ENCODE measurements at regions not wholly inside any gene's neighbourhood (a gene's known extent, or its start where the extent isn't known, plus 50 kb on each side); places are given as distances from the start of the nearest gene placed in this dataset.

GRCh38 chr12:97168804-97169203, 261.7 kb downstream of the NEDD1 start (continued):
- peak; percentile 95 for TF ChIP-seq ZNF532 (CRISPR knock-in tag; IDR thresholded peaks at IDR 0.05; ENCODE audit: borderline replicate concordance)
- no peak for TF ChIP-seq IRF1 (CRISPR knock-in tag; IDR thresholded peaks at IDR 0.05)
- no peak for TF ChIP-seq ATF2 (CRISPR knock-in tag; IDR thresholded peaks at IDR 0.05; ENCODE audit: borderline replicate concordance, low read depth)
- no peak for TF ChIP-seq RORB (CRISPR knock-in tag; IDR thresholded peaks at IDR 0.05)
- no peak for TF ChIP-seq FOXP4 (CRISPR knock-in tag; IDR thresholded peaks at IDR 0.05)
- TF ChIP-seq SMAD4 (CRISPR knock-in tag; IDR thresholded peaks at IDR 0.05): no peak
- no peak for TF ChIP-seq ZNF121 (CRISPR knock-in tag; IDR thresholded peaks at IDR 0.05)
- TF ChIP-seq TP53 (CRISPR knock-in tag; IDR thresholded peaks at IDR 0.05): no peak
- TF ChIP-seq KAT7 (CRISPR knock-in tag; IDR thresholded peaks at IDR 0.05; ENCODE audit: borderline replicate concordance): no peak
- TF ChIP-seq ZNF425 (CRISPR knock-in tag; conservative IDR thresholded peaks at IDR 0.05): peak; percentile 88
- no peak for TF ChIP-seq ZNF423 (CRISPR knock-in tag; IDR thresholded peaks at IDR 0.05)
- no peak for TF ChIP-seq FOXK1 (CRISPR knock-in tag; IDR thresholded peaks at IDR 0.05)
- TF ChIP-seq ZNF416 (CRISPR knock-in tag; IDR thresholded peaks at IDR 0.05): peak; percentile 94
- peak; percentile 93; the same call in 1 of the 2 replicates for TF ChIP-seq ERG (CRISPR knock-in tag; IDR thresholded peaks at IDR 0.05)
- no peak for TF ChIP-seq ETV6 (CRISPR knock-in tag; IDR thresholded peaks at IDR 0.05)
- peak; percentile 94 for TF ChIP-seq PRRX2 (CRISPR knock-in tag; IDR thresholded peaks at IDR 0.05)
- no peak for TF ChIP-seq GABPB1 (CRISPR knock-in tag; IDR thresholded peaks at IDR 0.05)
- TF ChIP-seq ZBTB43 (CRISPR knock-in tag; IDR thresholded peaks at IDR 0.05): no peak
- no peak for TF ChIP-seq ZNF512 (CRISPR knock-in tag; IDR thresholded peaks at IDR 0.05; ENCODE audit: borderline replicate concordance)
- peak; percentile 93 for TF ChIP-seq NFATC4 (CRISPR knock-in tag; IDR thresholded peaks at IDR 0.05)
- no peak for TF ChIP-seq SOX15 (CRISPR knock-in tag; IDR thresholded peaks at IDR 0.05)
- no peak for TF ChIP-seq CREB1 (CRISPR knock-in tag; IDR thresholded peaks at IDR 0.05)
- TF ChIP-seq NR2C2 (CRISPR knock-in tag; IDR thresholded peaks at IDR 0.05): no peak
- no peak for TF ChIP-seq ZSCAN18 (CRISPR knock-in tag; IDR thresholded peaks at IDR 0.05)

All from WTC11 (cell line).